Upper lobe of left lung (tissue), 6 donors: ENCODE measurements at regions not wholly inside any gene's neighbourhood (a gene's known extent, or its start where the extent isn't known, plus 50 kb on each side); places are given as distances from the start of the nearest gene placed in this dataset.

Source experiments
- ATAC-seq, 2 donors: fragments of 200-7000 bp; cut with Tn5 transposase; one replicate each; pipeline ENCODE4 v1.9.1; 2022; ENCODE audit warnings: mild to moderate bottlenecking in 2 of 2, moderate library complexity in 2 of 2; ENCODE audit not compliant: low FRiP score in 2 of 2
- DNase-seq, 2 donors: peaks; one replicate each; pipeline ENCODE4 v3.0.0-alpha.2; 2019 to 2020
- H3K27ac ChIP-seq, 4 donors: fragments of 200-600 bp; sonication (generic); one replicate each; pipeline ENCODE4 v1.5.1; 2016 to 2019
- H3K27me3 ChIP-seq, 4 donors: fragments of 200-600 bp; sonication (generic); one replicate each; pipeline ENCODE4 v1.5.1; 2017 to 2019
- H3K36me3 ChIP-seq, 4 donors: fragments of 200-600 bp; sonication (generic); one replicate each; pipeline ENCODE4 v1.5.1; 2016 to 2019
- H3K4me1 ChIP-seq, 4 donors: fragments of 200-600 bp; sonication (generic); one replicate each; pipeline ENCODE4 v1.5.1; 2018 to 2019
- H3K4me3 ChIP-seq, 4 donors: fragments of 200-600 bp; sonication (generic); one replicate each; pipeline ENCODE4 v1.5.1; 2017 to 2019; ENCODE audit warnings: mild to moderate bottlenecking in 2 of 4, moderate library complexity in 1 of 4
- H3K9me3 ChIP-seq, 4 donors: fragments of 200-600 bp; sonication (generic); one replicate each; pipeline ENCODE4 v1.5.1; 2018 to 2019
- EP300 ChIP-seq, 4 donors: sonication (generic); formaldehyde crosslinking; IDR thresholded peaks; one replicate each; pipeline ENCODE4 v1.5.1; 2017; ENCODE audit warnings: antibody characterized with exemption in 4 of 4, control low read depth in 2 of 4
- POLR2A ChIP-seq, 4 donors: fragments of 450-650 bp; IDR thresholded peaks; one replicate each; pipeline ENCODE4 v1.5.1; 2016 to 2017; ENCODE audit warnings: antibody characterized with exemption in 4 of 4, mild to moderate bottlenecking in 2 of 4
- POLR2AphosphoS5 ChIP-seq, 2 donors: sonication (generic); formaldehyde crosslinking; IDR thresholded peaks; one replicate each; pipeline ENCODE4 v1.5.1; 2017; ENCODE audit warnings: antibody characterized with exemption in 2 of 2
- WGBS, 2 donors: methylation state at CpG; one replicate each; pipeline ENCODE4 v1.1.5; 2017 to 2018; 5-methylcytosine and 5-hydroxymethylcytosine counted together
- TF ChIP-seq, protein P1 (sequence below), 6 experiments: fragments of 450-650 bp in 4 of 6; fragments of 200-600 bp in 2 of 6; sonication (generic) in 2 of 6; IDR thresholded peaks; one replicate each; pipeline ENCODE4 v1.5.1; 2016 to 2019; ENCODE audit warnings: antibody characterized with exemption in 6 of 6
- donor health status: DM: no; HTN: no; CAD: no; lungs with moderate emphysema.
- donor health status: DM: no; HTN: yes; CAD: no; lungs with severe emphysema.

DNA sequence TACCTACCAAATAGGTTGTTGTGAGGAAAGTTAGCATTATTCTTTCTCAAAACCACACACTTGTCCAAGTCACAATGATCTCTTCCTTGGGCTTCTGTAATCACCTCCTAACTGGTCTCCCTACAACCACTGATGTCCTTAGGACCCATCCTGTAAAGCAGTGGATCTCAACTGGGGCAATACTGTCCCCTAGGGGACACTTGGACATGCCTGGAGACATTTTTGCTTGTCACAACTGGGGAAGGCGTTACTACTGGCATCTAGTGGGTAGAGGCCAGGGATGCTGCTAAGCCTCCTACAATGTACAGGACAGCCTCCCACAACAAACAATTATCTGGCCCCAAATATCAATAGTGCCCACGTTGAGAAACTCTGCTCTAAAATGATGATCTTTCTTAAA lies 118.7 kb upstream of the AP1S2 start:
- peak in 1 of 2 donors; percentile 21 for DNase-seq
- ATAC-seq, result peak in 1 of 2 donors; percentile 72

DNA sequence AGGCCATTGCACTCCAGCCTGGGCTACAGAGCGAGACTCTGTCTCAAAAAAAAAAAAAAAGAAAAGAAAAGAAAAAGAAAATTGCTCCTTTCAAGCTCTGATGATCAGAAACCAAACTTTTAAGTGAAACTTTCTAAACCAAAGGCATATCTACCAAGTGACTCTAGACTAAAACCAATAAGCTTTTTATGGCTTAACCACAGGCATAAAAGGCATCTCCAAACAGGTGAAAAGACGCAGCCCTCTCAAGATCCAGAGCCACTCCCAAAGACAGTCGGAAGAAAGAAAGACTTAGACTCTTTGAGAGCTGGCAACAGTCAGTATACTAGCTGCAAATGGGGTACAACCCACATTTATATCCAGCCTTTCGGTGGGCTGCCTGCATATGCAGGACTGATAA lies 117.1 kb upstream of the AP1S2 start:
- no peaks in the 10 kb centered on the region for H3K4me1 ChIP-seq
- H3K36me3 ChIP-seq, result no peaks in the 10 kb centered on the region
- WGBS, 2 donors, result 71 to 83% methylated on average over 3 to 4 of the region's 4 CpGs
- DNase-seq (no peak), ATAC-seq (no peak)
- TF ChIP-seq EP300 (IDR thresholded peaks at IDR 0.05), result no peak
- TF ChIP-seq, protein P1, sequence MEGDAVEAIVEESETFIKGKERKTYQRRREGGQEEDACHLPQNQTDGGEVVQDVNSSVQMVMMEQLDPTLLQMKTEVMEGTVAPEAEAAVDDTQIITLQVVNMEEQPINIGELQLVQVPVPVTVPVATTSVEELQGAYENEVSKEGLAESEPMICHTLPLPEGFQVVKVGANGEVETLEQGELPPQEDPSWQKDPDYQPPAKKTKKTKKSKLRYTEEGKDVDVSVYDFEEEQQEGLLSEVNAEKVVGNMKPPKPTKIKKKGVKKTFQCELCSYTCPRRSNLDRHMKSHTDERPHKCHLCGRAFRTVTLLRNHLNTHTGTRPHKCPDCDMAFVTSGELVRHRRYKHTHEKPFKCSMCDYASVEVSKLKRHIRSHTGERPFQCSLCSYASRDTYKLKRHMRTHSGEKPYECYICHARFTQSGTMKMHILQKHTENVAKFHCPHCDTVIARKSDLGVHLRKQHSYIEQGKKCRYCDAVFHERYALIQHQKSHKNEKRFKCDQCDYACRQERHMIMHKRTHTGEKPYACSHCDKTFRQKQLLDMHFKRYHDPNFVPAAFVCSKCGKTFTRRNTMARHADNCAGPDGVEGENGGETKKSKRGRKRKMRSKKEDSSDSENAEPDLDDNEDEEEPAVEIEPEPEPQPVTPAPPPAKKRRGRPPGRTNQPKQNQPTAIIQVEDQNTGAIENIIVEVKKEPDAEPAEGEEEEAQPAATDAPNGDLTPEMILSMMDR (IDR thresholded peaks at IDR 0.05), result no peak
- TF ChIP-seq POLR2A (IDR thresholded peaks at IDR 0.05), result no peak
- TF ChIP-seq POLR2AphosphoS5 (IDR thresholded peaks at IDR 0.05), result no peak
- no peak overlapping the region for H3K27ac ChIP-seq
- H3K4me3 ChIP-seq, result no peak overlapping the region
- no peaks in the 10 kb centered on the region for H3K9me3 ChIP-seq
- H3K27me3 ChIP-seq, result no peaks in the 10 kb centered on the region

More for the DNA sequence above, 118.7 kb upstream of the AP1S2 start:
- Histone ChIP-seq H3K27me3 (no peaks in the 10 kb centered on the region), H3K36me3 (no peaks in the 10 kb centered on the region), H3K4me3 (no peak overlapping the region), H3K9me3 (no peaks in the 10 kb centered on the region), H3K4me1 (no peaks in the 10 kb centered on the region), H3K27ac (no peak overlapping the region)
- TF ChIP-seq, protein P1 (IDR thresholded peaks at IDR 0.05), result peak; percentile 9 to 63 (median 40)
- TF ChIP-seq EP300 (IDR thresholded peaks at IDR 0.05) (no peak), POLR2A (IDR thresholded peaks at IDR 0.05) (no peak), POLR2AphosphoS5 (IDR thresholded peaks at IDR 0.05) (no peak)
- 55% methylated on average over 2 of the region's 2 CpGs; no CpG with 5 or more reads in 1 of the 2 donors for WGBS, 2 donors

GRCh38 chrX:15963858-15964257 lies 109.2 kb upstream of the AP1S2 start:
- Histone ChIP-seq H3K27me3 (no peaks in the 10 kb centered on the region), H3K27ac (no peak overlapping the region), H3K36me3 (no peaks in the 10 kb centered on the region), H3K4me3 (no peak overlapping the region), H3K9me3 (no peaks in the 10 kb centered on the region), H3K4me1 (no peaks in the 10 kb centered on the region)
- 94% methylated on average over 1 of the region's 1 CpG for WGBS, 2 donors
- no peak for ATAC-seq
- no peak for DNase-seq
- TF ChIP-seq EP300 (IDR thresholded peaks at IDR 0.05) (no peak), POLR2A (IDR thresholded peaks at IDR 0.05) (no peak), POLR2AphosphoS5 (IDR thresholded peaks at IDR 0.05) (no peak)
- TF ChIP-seq, protein P1 (IDR thresholded peaks at IDR 0.05), result no peak

DNA sequence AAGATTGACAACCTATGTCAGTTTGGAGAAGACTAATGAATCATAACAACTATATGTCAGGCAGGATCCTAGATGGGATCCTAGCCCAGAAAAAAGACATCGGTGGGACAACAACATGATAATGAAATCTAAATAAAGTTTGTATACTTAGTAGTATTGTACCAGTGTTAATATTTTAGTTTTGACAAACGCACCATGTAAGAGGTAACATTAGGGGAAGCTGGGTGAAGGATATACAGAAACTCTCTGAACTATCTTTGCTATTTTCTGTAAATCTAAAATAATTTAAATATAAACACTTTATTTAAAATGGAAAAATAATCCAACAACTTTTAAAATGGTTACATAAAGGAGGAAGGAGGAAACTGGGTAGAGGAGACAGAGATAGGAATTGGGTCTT lies 105.6 kb upstream of the AP1S2 start:
- 83 to 92% methylated on average over 2 of the region's 2 CpGs for WGBS, 2 donors
- TF ChIP-seq, protein P1 (IDR thresholded peaks at IDR 0.05), result no peak
- TF ChIP-seq POLR2AphosphoS5 (IDR thresholded peaks at IDR 0.05), result no peak
- TF ChIP-seq POLR2A (IDR thresholded peaks at IDR 0.05), result no peak
- TF ChIP-seq EP300 (IDR thresholded peaks at IDR 0.05), result no peak
- H3K27me3 ChIP-seq, result no peaks in the 10 kb centered on the region

GRCh38 chrX:15956681-15957080 lies 102.1 kb upstream of the AP1S2 start:
- no peak for DNase-seq
- no peaks in the 10 kb centered on the region for H3K9me3 ChIP-seq
- H3K36me3 ChIP-seq, result no peaks in the 10 kb centered on the region
- ATAC-seq, result no peak
- no peak overlapping the region for H3K4me3 ChIP-seq
- H3K27me3 ChIP-seq, result no peaks in the 10 kb centered on the region
- TF ChIP-seq POLR2A (IDR thresholded peaks at IDR 0.05) (no peak), POLR2AphosphoS5 (IDR thresholded peaks at IDR 0.05) (no peak), EP300 (IDR thresholded peaks at IDR 0.05) (no peak)
- TF ChIP-seq, protein P1 (IDR thresholded peaks at IDR 0.05), result no peak
- H3K27ac ChIP-seq, result no peak overlapping the region
- H3K4me1 ChIP-seq, result no peaks in the 10 kb centered on the region
- WGBS, 2 donors, result 76 to 78% methylated on average over 9 of the region's 9 CpGs

More for the DNA sequence above, 105.6 kb upstream of the AP1S2 start:
- H3K36me3 ChIP-seq, result no peaks in the 10 kb centered on the region
- H3K4me3 ChIP-seq, result no peak overlapping the region
- ATAC-seq (no peak), DNase-seq (no peak)
- no peaks in the 10 kb centered on the region for H3K9me3 ChIP-seq
- H3K27ac ChIP-seq, result no peak overlapping the region
- H3K4me1 ChIP-seq, result no peaks in the 10 kb centered on the region
